Epidermal melanocyte (primary cell): ENCODE measurements at regions not wholly inside any gene's neighbourhood (a gene's known extent, or its start where the extent isn't known, plus 50 kb on each side); places are given as distances from the start of the nearest gene placed in this dataset.
A peak's percentile ranks its signal among the peaks of the same experiment; 100 is the strongest.

Experiments
- DNase-seq: peaks from one replicate; pipeline ENCODE4 v3.0.0; 2011; ENCODE audit warnings: low spot score; ENCODE audit not compliant: insufficient read length

- no peak for DNase-seq
Measured at GRCh38 chr5:173796721-173797495, 91.2 kb upstream of the CPEB4 start.

- no peak for DNase-seq
Measured at GRCh38 chr5:173798127-173798810, 89.9 kb upstream of the CPEB4 start.

- DNase-seq, result no peak
Measured at GRCh38 chr5:173800340-173800739, 87.8 kb upstream of the CPEB4 start.

- DNase-seq, result no peak
Measured at GRCh38 chr5:173801006-173801405, 87.1 kb upstream of the CPEB4 start.

GRCh38 chr5:173802670-173803165 lies 85.4 kb upstream of the CPEB4 start:
- DNase-seq, result no peak

GRCh38 chr5:173804579-173804978 lies 83.6 kb upstream of the CPEB4 start:
- DNase-seq, result no peak

- no peak for DNase-seq
Measured at GRCh38 chr5:173806270-173807035, 81.7 kb upstream of the CPEB4 start.

GRCh38 chr5:173807181-173807655 lies 80.9 kb upstream of the CPEB4 start:
- no peak for DNase-seq

GRCh38 chr5:173808079-173808808 lies 79.9 kb upstream of the CPEB4 start:
- no peak for DNase-seq

GRCh38 chr5:173809014-173809413 lies 79.1 kb upstream of the CPEB4 start:
- no peak for DNase-seq

- no peak for DNase-seq
Measured at GRCh38 chr5:173812811-173813550, 75.2 kb upstream of the CPEB4 start.

- DNase-seq, result no peak
Measured at GRCh38 chr5:173814053-173814452, 74.1 kb upstream of the CPEB4 start.

GRCh38 chr5:173815571-173815970 lies 72.6 kb upstream of the CPEB4 start:
- no peak for DNase-seq

GRCh38 chr5:173816728-173817127 lies 71.4 kb upstream of the CPEB4 start:
- DNase-seq, result no peak

- no peak for DNase-seq
Measured at GRCh38 chr5:173817561-173817960, 70.6 kb upstream of the CPEB4 start.

- DNase-seq, result no peak
Measured at GRCh38 chr5:173819521-173819920, 68.6 kb upstream of the CPEB4 start.

- no peak for DNase-seq
Measured at GRCh38 chr5:173823274-173823644, 64.9 kb upstream of the CPEB4 start.

GRCh38 chr5:173823721-173824567 lies 64.2 kb upstream of the CPEB4 start:
- peak; percentile 41 for DNase-seq

GRCh38 chr5:173825215-173825865 lies 62.8 kb upstream of the CPEB4 start:
- no peak for DNase-seq
